ENCODE measurements at regions not wholly inside any gene's neighbourhood (a gene's known extent, or its start where the extent isn't known, plus 50 kb on each side); places are given as distances from the start of the nearest gene placed in this dataset.

DNA sequence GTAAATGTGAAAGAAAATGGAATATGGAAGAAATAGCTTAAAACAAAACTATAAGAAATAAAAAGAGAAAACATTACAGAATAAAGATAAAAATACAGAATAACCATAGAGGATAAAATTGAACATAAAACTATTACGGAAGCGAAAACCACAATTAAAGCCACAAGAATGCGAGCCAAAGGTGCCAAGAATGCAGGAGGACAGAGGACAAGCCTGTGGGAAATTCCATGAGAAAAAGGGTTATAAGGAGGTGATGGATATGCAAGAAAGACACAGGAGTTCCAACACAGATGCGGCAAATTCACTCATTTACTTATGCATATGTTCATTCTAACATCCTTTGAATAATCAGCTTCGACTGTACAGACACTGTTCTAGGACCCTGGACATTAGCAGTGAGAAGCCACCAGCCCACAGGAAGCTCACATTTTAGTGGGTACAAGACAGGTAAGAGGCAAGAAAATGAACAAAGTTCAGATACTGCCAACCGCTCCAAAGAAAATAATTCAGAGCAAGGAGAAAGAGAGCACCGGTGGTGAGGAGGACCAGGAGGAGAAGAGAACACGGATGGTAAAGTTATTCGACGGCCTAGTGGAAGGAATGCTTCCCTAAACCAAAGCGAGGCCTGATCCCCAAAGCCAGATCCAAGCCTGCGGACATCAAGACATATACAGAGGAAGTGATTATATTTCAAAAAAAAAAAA lies 213.7 kb upstream of the MGMT start:
- no peak for DNase-seq

DNA sequence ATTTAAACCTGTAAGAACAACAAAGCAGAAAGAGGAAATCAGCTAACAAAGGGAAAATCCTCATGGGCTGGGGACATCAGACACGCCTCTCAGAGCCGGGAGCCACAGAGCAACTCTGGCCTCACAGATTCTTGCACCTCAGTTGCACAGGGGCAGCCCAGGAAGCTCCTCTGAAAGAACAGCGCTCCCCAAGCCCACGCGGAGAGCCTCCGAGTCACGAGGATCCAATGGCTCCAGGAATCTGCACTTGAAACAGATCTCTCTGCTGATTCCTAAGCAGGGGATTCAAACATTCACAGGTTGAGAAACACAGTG lies 213.2 kb upstream of the MGMT start:
- DNase-seq: no peak

DNA sequence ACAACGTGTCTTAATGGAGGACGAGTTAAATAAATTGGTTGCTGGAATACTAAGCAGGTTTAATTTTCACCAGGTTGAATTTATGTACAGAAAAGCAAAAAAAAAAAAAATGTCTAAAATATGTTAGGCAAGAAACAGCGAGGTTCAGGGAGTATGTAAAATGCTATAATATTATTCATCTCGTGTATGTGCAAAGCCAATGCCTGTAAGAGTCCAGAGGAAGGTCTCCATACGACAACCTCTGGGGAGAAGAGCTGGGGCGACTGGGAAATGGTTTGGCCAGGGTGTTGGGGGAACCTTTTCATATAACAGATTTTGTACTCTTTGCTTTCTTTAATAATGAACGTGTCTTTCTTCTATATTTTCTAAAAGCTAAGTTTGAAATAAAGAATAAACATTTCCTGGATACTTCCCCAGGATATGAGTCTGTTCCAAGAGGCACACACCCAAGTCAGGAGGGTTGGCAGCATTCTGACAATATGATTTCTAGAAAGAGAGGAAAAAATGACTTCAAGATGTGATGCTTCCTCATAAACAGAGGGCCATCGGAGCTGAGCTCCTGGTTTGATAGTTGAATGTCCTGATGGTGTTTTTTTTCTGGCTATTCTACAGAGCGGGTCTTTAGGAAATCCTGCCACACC lies 208.6 kb upstream of the MGMT start:
- no peak for DNase-seq

DNA sequence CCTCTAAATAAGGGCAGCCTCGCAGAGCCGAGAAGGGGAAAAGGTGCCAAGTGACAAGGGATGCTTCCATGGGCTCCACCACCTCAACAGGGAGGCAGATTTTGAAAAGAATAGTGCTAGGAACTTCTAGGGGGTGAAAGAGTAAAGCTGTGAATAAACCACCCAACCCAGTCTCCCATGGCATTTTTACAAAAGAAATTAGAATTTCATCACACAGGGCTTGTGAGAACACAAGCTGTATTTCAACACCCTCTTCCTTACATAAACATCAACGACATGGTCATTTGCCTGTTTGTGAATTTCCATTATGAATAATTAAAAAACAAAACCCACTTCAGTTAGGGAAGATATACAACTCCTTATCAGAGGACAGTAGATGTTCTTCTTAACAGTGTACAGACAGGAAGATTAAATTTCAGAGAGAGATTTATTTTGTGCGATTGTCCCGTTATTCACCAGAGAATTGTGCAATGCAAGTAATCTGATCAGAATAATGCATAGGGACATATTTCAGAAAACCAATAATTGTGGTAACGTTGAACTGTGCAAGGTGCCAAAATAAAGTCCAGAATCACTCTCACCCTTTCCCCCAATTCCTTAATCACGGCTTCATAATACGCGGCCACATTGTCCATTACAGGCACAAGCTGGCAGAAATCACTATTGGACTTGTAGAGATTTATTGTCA lies 207.8 kb upstream of the MGMT start:
- DNase-seq: no peak

DNA sequence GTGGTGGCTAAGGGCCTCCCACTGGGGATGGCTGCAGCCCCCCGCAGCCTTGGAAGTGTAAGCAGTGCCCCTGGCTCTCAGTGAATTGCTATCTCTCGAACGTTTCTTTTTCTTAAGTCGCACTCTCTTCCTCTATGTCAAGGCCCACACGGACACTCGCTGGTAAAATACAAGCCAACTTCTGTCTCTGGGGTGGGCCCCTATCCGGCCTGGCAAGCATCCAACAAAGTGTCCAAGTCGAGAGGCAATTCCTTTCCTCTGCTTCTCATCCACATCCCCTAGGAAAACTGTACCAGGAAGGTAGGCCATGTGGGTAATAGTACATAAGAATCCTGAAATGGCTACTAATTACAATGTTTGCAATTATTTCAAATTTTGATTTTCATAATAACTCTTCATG lies 194.9 kb upstream of the MGMT start:
- DNase-seq: no peak

DNA sequence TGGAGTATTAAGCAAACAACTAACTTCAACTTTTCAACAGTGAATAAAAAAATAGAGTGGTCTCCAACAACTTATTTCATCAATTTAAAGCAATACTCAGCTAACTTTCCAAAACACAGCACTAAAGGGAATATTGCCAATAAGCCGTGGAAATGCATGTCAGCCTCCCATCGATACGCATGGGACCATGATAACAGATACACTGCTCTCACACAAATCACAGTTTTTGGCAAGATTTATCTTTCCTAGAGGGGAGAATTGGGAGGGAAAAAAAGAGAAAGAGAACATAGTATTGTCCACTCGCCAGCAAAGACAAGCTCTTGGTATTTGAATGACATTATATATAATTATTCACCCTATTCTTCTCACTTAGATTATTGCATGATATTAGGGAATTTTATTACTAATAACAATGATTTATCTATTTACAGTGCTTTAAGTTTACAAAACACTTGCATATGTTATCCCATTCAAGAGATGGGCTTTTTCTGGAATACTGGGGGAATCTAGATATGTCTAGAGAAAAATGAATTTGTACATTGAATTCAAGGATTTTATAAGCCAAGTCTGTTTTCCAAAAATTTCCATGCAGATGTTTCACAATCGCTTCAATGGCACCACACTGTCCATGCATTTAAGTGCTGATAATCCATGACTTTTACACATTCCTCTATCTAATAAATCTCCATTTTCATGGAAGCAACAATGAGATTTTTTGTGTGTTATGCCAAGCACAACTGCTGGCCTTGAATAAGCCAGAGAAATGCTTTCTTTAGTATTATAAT lies 194.0 kb upstream of the MGMT start:
- no peak for DNase-seq

DNA sequence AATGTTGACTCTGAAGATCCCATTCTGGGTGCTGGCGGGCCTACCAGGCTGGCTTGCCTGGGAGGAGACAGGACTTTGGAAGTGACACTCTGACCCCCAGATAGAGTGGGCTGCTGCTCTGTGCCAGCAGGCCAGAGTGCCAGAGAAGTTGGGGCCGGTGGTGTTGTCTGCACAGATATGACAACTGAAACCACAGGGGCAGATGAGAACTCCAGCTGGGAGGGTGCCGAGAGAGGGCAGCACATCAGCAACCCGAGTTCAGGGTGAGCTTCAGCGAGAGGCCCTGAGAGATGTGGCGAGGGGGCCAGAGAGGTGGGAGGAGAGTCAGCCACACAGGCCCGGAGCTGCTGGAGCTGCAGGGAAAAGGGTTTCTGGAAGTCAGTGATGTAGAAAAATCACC lies 193.2 kb upstream of the MGMT start:
- DNase-seq: no peak

DNA sequence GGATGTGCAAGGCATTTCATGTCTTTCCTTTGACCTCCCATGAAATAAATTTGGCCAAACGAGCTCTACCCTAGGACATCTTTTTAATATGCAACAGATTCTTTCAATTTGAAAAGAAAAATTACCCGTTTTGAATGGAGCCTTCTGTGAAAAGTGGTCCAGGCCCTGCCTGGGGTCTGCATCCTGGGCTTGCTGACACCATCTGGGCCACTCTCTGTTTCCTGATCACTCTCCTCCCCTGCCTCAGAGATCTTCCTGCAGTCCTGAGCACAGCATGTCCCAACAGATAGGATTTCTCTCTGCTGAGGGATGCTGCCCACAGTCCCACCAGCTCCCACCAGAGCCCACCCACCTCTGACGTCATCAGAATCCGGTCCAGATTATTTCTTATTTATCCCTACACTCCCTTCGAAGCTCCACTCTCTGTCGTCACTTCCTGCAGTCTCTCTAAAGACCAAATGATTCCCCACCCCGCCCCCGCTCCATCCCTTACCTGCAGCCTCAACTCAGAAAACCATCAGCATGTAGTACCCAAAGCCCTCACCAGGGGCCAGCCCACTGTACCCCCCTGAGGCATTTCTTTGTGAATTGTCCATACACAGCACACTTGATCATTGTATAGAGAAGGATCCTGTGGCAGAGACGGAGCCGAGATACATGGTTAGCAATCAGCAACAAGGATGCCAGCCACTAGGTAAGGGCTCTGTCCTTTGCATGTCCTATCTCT lies 192.1 kb upstream of the MGMT start:
- DNase-seq: no peak

DNA sequence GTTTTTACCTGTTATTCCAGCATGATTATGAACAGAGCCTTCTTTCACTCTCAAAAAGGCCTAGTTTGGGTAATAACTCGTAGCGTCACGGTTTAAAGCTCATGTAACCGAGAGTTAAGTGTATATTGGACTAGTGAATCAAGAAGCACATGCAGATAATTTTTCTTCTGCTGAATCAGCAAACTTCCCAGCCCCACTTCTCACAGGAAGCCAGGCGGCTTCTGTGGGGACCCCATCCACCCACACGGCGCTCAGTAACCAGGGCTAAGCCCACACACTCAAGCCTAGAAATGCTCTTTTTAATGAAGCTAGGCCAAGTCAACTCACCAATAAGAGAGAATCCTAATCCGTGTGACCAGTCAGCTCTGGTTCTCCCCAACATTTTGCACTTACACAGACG lies 191.2 kb upstream of the MGMT start:
- no peak for DNase-seq

DNA sequence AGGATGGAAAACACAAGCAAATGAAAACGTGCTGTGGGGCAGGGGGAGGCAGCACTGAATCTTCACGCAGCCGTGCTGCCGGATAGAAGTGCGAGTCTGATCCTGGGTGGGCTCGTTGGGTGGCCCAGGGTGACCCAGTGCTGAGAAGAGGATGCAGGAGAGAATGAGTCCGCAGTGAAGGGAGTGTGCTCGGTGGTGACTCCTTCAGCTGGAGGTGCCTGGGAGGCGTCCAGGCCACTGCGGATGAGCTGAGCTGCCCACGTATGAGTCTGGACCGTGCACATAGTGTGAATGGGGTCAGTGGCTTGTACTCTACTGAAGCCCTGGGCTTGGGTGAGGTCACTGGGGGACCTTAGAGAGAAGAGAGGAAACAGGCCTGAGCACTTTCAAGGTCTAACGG lies 190.0 kb upstream of the MGMT start:
- no peak for DNase-seq

DNA sequence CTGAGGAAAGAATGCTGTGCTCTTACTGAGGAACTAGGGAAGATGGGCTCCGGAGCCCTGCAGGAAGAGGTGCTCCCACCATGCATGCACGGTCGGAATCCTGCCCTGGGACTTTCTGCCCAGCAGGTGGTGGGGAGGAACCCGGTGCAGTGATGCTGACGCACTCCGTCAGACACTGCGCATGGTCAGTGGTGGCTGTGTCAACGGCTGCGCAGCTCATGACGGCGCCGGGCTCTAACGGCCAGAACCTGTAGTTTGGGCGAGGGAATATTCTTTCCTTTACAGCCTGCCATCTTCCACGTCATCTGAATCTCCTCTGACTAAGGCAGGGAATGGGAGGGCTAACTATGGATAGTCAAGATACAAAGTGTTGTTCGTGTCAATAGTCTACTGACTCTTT lies 189.2 kb upstream of the MGMT start:
- DNase-seq: no peak

DNA sequence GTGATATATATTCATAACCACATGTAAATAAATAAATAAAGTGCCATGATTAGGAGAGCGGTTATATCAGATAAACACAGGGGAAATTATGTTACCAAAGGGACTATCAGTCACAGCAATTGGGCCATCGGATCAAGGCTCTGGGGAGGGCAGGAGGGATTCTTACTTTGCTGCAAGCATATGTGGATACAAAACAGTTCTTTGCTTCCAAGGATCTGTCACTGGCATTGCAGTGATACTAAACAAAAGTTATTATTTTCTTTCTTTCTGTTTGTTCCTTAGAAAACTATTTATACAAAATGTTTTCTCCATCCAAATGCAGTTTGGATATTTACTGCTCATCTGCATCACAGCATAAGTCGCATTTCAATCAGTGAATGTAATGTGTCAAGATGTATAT lies 188.4 kb upstream of the MGMT start:
- no peak for DNase-seq

DNA sequence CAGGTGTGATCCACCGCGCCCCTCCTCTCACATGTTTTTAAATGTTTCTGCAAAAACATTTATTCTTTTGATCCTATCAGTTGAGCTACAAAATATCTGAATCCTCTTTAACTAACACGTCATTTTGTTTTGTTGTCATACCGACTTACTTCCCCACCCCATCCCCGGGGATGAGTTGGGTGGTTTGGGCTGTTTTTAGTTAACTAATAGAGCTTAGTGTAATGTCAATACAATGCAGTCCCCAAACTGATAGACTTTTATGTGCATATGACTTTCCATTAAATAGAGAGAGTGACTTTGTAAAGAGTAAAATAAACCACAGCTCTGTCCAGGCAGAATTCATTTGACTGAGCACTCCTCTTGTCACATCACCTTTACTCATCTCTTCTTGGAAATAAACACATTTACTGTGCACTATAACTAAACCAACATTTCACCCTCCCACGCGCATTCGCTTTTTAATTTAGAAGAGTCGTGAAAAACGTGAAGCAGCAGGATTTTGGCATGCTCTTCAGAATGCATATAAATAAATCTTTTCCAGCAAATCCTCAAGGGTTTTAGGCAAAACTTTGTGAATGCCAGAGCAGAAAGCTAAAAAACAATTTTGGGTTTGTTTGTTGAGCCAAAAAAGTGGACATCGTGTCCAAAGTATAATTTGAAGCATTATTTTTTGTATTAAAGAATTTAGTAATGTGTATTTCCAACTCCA lies 187.4 kb upstream of the MGMT start:
- no peak for DNase-seq

DNA sequence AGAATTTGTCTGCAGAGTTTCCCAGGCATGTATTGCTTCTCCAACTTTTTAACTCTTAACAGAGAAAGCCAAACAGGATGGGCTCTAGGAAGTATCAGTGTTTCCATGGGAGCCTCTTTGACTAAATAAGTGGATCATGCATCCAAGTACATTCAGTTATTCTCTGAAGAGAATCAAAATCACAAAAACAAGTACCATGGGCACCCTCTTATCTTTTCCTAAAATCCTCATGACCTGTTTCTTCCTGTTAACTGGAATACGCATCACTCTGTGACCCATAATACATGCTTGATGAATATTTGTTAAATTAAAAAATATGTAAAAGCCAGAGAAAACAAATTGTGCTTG lies 186.9 kb upstream of the MGMT start:
- DNase-seq: no peak

DNA sequence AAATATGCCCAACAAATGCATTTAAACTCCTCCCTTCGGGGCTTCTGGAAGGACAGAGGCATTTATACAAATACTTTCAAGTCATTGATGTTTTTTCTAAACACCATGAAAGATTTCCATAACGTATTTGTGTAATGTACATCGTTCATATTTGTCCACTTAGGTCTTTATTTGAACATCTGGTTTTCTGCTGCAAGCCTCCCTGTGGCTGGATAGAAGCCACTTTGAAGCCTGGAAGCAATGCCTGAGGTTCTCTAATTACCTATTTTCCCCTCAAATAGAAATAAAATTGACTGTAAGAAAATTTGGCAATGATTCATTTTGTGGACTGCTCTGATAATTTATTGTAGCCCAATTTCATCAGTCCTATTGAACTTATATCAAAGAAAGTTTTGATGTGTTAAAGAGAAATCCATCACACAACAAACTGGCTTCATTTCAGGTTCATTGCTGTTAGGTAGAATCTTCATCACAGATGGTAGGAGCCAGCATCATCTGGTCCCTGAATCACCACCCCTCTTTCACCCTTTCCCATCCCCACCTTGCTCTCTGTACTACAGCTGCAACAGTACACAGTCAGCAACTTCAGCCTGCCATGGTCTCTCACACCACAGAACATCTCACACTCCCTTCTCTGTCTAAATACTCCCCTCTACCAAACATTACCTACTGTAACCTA lies 186.0 kb upstream of the MGMT start:
- no peak for DNase-seq

DNA sequence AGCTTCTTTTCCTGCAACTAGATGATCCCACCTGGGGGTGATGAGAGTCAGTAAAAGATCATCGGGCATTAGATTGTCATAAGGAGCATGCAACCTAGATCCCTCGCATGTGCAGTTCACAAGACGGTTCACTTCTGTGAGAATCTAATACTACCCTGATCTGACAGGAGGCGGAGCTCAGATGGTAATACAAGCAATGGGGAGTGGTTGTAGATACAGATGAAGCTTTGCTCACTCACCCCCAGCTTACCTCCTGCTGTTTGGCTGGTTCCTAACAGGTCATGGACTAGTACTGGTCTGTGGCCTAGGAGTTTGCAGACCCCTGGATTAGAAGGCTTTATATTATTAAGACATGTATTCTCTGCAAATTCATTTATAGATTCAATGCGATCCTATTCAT lies 181.6 kb upstream of the MGMT start:
- DNase-seq: no peak

DNA sequence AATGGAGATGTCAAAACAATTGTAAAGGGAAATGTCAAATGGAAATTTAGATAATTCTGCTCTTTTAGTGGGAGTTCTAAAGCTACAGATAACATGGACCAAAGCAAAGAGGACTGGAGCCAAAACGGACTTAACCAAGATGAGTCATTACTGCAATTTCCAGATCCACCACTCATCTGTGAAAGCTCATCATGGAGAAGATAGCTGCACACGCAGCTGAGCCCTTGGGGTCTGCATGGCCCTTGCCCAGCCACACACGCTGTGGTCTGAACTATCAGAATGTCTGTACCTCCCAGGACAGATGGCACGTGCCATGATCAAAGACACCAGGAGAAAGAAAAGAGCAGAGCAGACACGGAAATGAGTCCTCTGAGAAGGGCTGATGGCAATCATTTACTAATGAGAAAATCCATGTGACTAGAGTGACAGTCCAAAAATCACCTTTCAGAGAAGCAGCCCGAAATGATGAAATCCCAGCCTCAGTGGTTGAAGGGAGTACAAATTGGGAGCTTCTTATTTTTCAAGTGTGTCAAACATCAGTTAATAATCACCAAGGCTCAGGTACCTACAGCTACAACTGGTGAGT lies 177.9 kb upstream of the MGMT start:
- DNase-seq: no peak

DNA sequence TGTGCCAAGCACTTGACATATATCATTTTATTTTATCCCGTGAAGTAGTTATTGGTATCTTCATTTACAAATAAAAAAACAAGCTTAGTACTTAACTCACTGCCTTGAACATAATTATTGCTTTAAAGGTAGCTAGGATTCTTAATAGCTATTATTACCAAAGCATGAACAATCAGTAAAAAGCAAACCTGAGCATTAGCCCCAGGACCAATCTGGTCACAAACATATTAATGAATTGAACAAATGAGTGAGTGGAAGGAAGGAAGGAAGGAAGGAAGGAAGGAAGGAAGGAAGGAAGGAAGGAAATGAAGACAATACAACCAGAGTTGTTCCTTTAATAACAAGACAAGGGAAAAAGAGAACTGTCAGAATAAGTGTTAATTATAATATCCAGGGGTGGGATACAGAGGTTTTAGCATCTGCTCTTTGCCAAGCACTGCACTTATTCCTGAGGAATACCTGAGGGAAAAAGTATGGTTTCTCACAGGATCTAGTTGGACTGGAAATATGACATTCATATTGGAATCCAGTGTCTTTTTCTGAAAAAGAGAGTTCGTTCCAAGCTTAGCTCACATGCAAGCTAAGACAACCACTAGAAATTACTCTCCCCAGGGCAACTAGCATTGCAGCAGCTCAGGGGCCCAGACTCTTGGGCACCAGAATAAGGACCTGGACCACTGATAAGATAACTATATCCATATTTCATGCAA lies 172.9 kb upstream of the MGMT start:
- no peak for DNase-seq

DNA sequence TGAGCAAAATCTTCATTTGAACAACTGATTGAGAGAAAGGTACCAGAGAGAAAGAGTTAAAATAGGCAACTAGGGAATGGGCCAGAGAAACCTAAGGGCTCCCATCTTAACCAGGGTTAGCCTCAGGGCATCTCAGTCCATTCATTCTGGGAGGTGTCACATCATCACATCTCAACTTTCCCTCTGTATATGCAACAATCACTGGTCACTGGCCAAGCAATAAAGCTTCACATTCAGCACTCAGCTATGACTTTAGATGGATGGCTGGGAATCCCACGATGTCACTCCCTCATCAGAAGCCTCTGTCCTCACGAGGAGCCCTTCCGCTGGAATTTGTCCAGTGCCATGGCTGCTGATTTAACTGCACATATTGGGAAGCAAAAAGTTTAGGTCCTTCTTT lies 172.1 kb upstream of the MGMT start:
- DNase-seq: no peak

DNA sequence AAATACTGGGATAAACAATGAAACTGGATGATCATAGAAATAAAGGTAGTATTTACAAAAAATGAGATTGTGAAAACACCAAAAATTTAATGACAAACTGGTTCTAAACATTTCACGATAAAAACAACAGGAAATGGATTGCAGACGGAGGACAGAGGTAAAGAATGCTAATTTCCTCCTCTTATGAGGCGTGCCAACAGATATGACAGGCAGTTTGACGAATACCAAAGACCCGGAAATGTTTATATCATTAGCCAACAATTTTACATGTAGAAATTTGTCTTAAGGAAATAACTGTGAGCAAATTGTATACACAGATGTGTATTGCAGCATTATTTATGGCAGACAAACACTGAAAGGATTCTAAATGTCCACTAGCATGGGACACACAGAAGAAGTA lies 162.0 kb upstream of the MGMT start:
- DNase-seq: no peak

DNA sequence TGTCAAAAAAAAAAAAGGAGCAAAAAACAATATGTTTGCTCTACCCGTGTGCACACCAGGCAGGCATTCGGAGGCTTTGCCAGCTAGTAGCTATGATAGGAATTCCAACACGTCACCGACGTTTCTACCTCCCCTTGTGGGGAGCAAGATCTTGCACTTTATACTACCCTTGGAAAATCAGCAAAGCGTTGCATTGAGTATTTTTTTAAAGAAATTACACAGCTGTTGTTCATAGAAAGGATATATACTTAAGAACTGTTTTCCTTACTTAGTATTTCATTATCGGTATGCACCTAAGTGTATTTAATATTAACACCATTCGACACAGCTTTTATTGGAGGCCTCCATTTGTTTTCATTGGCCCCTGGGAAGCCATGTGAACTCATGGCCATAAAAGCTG lies 159.9 kb upstream of the MGMT start:
- DNase-seq: no peak
